SK-N-SH treated with all-trans-retinoic acid at 6 μM for 48 hours (cell line): ENCODE measurements at regions not wholly inside any gene's neighbourhood (a gene's known extent, or its start where the extent isn't known, plus 50 kb on each side); places are given as distances from the start of the nearest gene placed in this dataset.
"Not testable (repeated sequence)": the region's sequence is repeated elsewhere in the genome, so short reads cannot be mapped to it uniquely, and the experiment has no call there.

Source experiments
- ARNTL ChIP-seq: fragments of 450-650 bp; formaldehyde crosslinking; IDR thresholded peaks from 2 replicates; pipeline ENCODE4 v1.5.0; 2020; ENCODE audit warnings: low read depth, mild to moderate bottlenecking, moderate library complexity, borderline replicate concordance
- CREB5 ChIP-seq: fragments of 250-450 bp; sonication (Bioruptor Pico); IDR thresholded peaks from 2 replicates; pipeline ENCODE4 v1.5.1; 2020; ENCODE audit warnings: low read depth, mild to moderate bottlenecking, moderate library complexity
- ESRRG ChIP-seq: fragments of 250-450 bp; sonication (Bioruptor Pico); IDR thresholded peaks from 2 replicates; pipeline ENCODE4 v1.6.1; 2021; ENCODE audit warnings: mild to moderate bottlenecking
- GLIS3 ChIP-seq: fragments of 250-450 bp; sonication (Bioruptor Pico); IDR thresholded peaks from 2 replicates; pipeline ENCODE4 v1.5.0; 2020; ENCODE audit warnings: mild to moderate bottlenecking, moderate library complexity
- PATZ1 ChIP-seq: fragments of 250-450 bp; sonication (Bioruptor Pico); IDR thresholded peaks from 2 replicates; pipeline ENCODE4 v1.8.0; 2020; ENCODE audit warnings: mild to moderate bottlenecking, moderate library complexity, borderline replicate concordance
- RARB ChIP-seq: fragments of 250-450 bp; sonication (Bioruptor Pico); IDR thresholded peaks from 2 replicates; pipeline ENCODE4 v1.8.0; 2021; ENCODE audit warnings: mild to moderate bottlenecking, moderate library complexity
- ZFP3 ChIP-seq: fragments of 250-450 bp; sonication (Bioruptor Pico); IDR thresholded peaks from 2 replicates; pipeline ENCODE4 v1.5.0; 2020; ENCODE audit warnings: mild to moderate bottlenecking, moderate library complexity
- ZNF70 ChIP-seq: fragments of 450-650 bp; formaldehyde crosslinking; IDR thresholded peaks from 2 replicates; pipeline ENCODE4 v1.5.0; 2020; ENCODE audit warnings: mild to moderate bottlenecking, moderate library complexity
- TF ChIP-seq, protein P1 (sequence below): fragments of 250-450 bp; sonication (Bioruptor Pico); IDR thresholded peaks from 2 replicates; pipeline ENCODE4 v1.5.0; 2020; ENCODE audit warnings: mild to moderate bottlenecking, moderate library complexity
- TF ChIP-seq, protein P2 (sequence below): fragments of 250-450 bp; sonication (Bioruptor Pico); IDR thresholded peaks from 2 replicates; pipeline ENCODE4 v1.5.1; 2021; ENCODE audit warnings: mild to moderate bottlenecking, moderate library complexity

- not testable (repeated sequence) for TF ChIP-seq PATZ1 (CRISPR knock-in tag); GLIS3 (CRISPR knock-in tag); RARB (CRISPR knock-in tag); ARNTL (CRISPR knock-in tag); ZNF70; ESRRG (CRISPR knock-in tag); CREB5 (CRISPR knock-in tag); ZFP3 (CRISPR knock-in tag)
- TF ChIP-seq, protein P1, sequence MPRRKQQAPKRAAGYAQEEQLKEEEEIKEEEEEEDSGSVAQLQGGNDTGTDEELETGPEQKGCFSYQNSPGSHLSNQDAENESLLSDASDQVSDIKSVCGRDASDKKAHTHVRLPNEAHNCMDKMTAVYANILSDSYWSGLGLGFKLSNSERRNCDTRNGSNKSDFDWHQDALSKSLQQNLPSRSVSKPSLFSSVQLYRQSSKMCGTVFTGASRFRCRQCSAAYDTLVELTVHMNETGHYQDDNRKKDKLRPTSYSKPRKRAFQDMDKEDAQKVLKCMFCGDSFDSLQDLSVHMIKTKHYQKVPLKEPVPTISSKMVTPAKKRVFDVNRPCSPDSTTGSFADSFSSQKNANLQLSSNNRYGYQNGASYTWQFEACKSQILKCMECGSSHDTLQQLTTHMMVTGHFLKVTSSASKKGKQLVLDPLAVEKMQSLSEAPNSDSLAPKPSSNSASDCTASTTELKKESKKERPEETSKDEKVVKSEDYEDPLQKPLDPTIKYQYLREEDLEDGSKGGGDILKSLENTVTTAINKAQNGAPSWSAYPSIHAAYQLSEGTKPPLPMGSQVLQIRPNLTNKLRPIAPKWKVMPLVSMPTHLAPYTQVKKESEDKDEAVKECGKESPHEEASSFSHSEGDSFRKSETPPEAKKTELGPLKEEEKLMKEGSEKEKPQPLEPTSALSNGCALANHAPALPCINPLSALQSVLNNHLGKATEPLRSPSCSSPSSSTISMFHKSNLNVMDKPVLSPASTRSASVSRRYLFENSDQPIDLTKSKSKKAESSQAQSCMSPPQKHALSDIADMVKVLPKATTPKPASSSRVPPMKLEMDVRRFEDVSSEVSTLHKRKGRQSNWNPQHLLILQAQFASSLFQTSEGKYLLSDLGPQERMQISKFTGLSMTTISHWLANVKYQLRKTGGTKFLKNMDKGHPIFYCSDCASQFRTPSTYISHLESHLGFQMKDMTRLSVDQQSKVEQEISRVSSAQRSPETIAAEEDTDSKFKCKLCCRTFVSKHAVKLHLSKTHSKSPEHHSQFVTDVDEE (CRISPR knock-in tag) = not testable (repeated sequence)
- TF ChIP-seq, protein P2, sequence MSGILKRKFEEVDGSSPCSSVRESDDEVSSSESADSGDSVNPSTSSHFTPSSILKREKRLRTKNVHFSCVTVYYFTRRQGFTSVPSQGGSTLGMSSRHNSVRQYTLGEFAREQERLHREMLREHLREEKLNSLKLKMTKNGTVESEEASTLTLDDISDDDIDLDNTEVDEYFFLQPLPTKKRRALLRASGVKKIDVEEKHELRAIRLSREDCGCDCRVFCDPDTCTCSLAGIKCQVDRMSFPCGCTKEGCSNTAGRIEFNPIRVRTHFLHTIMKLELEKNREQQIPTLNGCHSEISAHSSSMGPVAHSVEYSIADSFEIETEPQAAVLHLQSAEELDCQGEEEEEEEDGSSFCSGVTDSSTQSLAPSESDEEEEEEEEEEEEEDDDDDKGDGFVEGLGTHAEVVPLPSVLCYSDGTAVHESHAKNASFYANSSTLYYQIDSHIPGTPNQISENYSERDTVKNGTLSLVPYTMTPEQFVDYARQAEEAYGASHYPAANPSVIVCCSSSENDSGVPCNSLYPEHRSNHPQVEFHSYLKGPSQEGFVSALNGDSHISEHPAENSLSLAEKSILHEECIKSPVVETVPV (CRISPR knock-in tag) = not testable (repeated sequence)
Measured at GRCh38 chr4:107483621-107484020, 236.4 kb downstream of the PAPSS1 start.
